ENCODE measurements at regions not wholly inside any gene's neighbourhood (a gene's known extent, or its start where the extent isn't known, plus 50 kb on each side); places are given as distances from the start of the nearest gene placed in this dataset.
"Not testable (repeated sequence)": the region's sequence is repeated elsewhere in the genome, so short reads cannot be mapped to it uniquely, and the experiment has no call there.

- no peak for DNase-seq
Measured at GRCh38 chr10:120115959-120116358, 223.4 kb downstream of the SEC23IP start.

- no peak for DNase-seq
Measured at GRCh38 chr10:120121768-120122167, 229.2 kb downstream of the SEC23IP start.

GRCh38 chr10:120131183-120131582 is 238.7 kb downstream of the SEC23IP start:
- peak; percentile 12 for DNase-seq

- DNase-seq, result no peak
Measured at GRCh38 chr10:120132811-120133210, 240.3 kb downstream of the SEC23IP start.

GRCh38 chr10:120138689-120139088 is 246.2 kb downstream of the SEC23IP start:
- no peak for DNase-seq

GRCh38 chr10:120145107-120145506 is 252.6 kb downstream of the SEC23IP start:
- DNase-seq, result no peak

- DNase-seq, result no peak
Measured at GRCh38 chr10:120156614-120157274, 264.2 kb downstream of the SEC23IP start.

GRCh38 chr10:120161111-120161510 is 268.6 kb downstream of the SEC23IP start:
- DNase-seq, result no peak

- no peak for DNase-seq
Measured at GRCh38 chr10:120162471-120162870, 269.9 kb downstream of the SEC23IP start.

GRCh38 chr10:120172356-120172755 is 279.8 kb downstream of the SEC23IP start:
- DNase-seq, result no peak

GRCh38 chr10:120174491-120174890 is 282.0 kb downstream of the SEC23IP start:
- no peak for DNase-seq

GRCh38 chr10:120177330-120177729 is 279.7 kb upstream of the PLPP4 start:
- DNase-seq, result no peak

- DNase-seq, result no peak
Measured at GRCh38 chr10:120180160-120180559, 276.9 kb upstream of the PLPP4 start.

GRCh38 chr10:120181154-120181553 is 275.9 kb upstream of the PLPP4 start:
- no peak for DNase-seq

- DNase-seq, result no peak
Measured at GRCh38 chr10:120182431-120182830, 274.6 kb upstream of the PLPP4 start.

- DNase-seq, result no peak
Measured at GRCh38 chr10:120183546-120183945, 273.5 kb upstream of the PLPP4 start.

GRCh38 chr10:120184547-120185337 is 272.3 kb upstream of the PLPP4 start:
- no peak for DNase-seq

- no peak for DNase-seq
Measured at GRCh38 chr10:120186506-120186905, 270.5 kb upstream of the PLPP4 start.

GRCh38 chr10:120187168-120187567 is 269.9 kb upstream of the PLPP4 start:
- DNase-seq, result not testable (repeated sequence)

- no peak for DNase-seq
Measured at GRCh38 chr10:120188950-120189349, 268.1 kb upstream of the PLPP4 start.

GRCh38 chr10:120195984-120196712 is 260.9 kb upstream of the PLPP4 start:
- no peak for DNase-seq

GRCh38 chr10:120204877-120205276 is 252.2 kb upstream of the PLPP4 start:
- no peak for DNase-seq

GRCh38 chr10:120205368-120206018 is 251.5 kb upstream of the PLPP4 start:
- no peak for DNase-seq
